Activated B cell treated with CpG ODN at 0.5 μM for 24 hours (primary cell): ENCODE measurements at regions not wholly inside any gene's neighbourhood (a gene's known extent, or its start where the extent isn't known, plus 50 kb on each side); places are given as distances from the start of the nearest gene placed in this dataset.

Experiments used
- ATAC-seq: fragments of 200-7000 bp; cut with Tn5 transposase; one replicate; pipeline ENCODE4 v1.10.0; 2021; ENCODE audit warnings: low read depth, mild to moderate bottlenecking, moderate library complexity
- CTCF ChIA-PET: fragments of 350-600 bp; sonication (Branson Sonifier 250); formaldehyde crosslinking; loops from one replicate; lab custom pipeline; 2021; ENCODE audit warnings: antibody characterized with exemption; lab: Charles Lee
- POLR2A ChIA-PET: fragments of 350-600 bp; sonication (Branson Sonifier 250); formaldehyde crosslinking; loops from one replicate; lab custom pipeline; 2021; ENCODE audit warnings: antibody characterized with exemption; lab: Charles Lee
- DNase-seq: peaks from one replicate; pipeline ENCODE4 v3.0.0; 2022
- H3K27ac Mint-ChIP-seq: one replicate; pipeline ENCODE4 v1.8.0; 2020; ENCODE audit warnings: mixed read lengths
- H3K27me3 Mint-ChIP-seq: one replicate; pipeline ENCODE4 v1.8.0; 2021; ENCODE audit warnings: mixed read lengths
- H3K36me3 Mint-ChIP-seq: one replicate; pipeline ENCODE4 v1.8.0; 2021; ENCODE audit warnings: low read depth, mixed read lengths
- H3K4me1 Mint-ChIP-seq: one replicate; pipeline ENCODE4 v1.8.0; 2021; ENCODE audit warnings: mixed read lengths
- H3K4me3 Mint-ChIP-seq: one replicate; pipeline ENCODE4 v1.8.0; 2020; ENCODE audit warnings: mild to moderate bottlenecking, mixed read lengths
- H3K9me3 Mint-ChIP-seq: one replicate; pipeline ENCODE4 v1.8.0; 2020; ENCODE audit warnings: mixed read lengths
- CTCF ChIP-seq: fragments of 200-600 bp; IDR thresholded peaks from one replicate; pipeline ENCODE4 v1.8.0; 2022; ENCODE audit warnings: antibody characterized with exemption, mild to moderate bottlenecking
- intact Hi-C: fragments of 100-400 bp; cut with micrococcal nuclease; formaldehyde crosslinking; loops from one replicate; pipeline ENCODE4 v1.15.1; 2024

GRCh38 chr21:24852610-24853195, 754.6 kb downstream of the MRPL39 start:
- Mint-ChIP-seq H3K27ac (no peak overlapping the region), H3K9me3 (no peaks in the 10 kb centered on the region), H3K4me3 (no peak overlapping the region), H3K36me3 (no peaks in the 10 kb centered on the region), H3K27me3 (peaks cover 1% of the 10 kb centered on the region), H3K4me1 (no peaks in the 10 kb centered on the region)
- CTCF ChIA-PET, result no interaction called here
- intact Hi-C loops, result no loop called here
- POLR2A ChIA-PET, result no interaction called here
- TF ChIP-seq CTCF, result no peak
- DNase-seq (no peak), ATAC-seq (no peak)

DNA sequence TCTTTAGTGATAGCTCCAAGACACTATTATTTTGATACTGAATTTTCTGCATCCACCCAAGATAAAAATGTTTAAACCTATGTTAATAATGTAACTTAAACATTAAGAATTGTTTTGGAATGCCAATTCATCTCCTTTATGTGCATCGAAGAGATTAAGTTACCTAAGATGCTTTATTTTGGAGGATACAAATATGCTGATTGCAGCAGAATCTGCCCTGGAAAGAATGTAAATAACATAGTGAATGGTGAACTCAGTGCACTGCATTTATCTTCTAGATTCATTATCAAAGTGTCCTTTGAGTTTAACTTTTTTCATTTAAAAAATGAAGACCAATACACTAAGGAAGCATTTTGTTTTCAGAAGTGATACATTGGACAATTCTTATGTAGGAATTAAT, 757.2 kb downstream of the MRPL39 start:
- Mint-ChIP-seq H3K27ac (no peak overlapping the region), H3K9me3 (no peaks in the 10 kb centered on the region), H3K27me3 (no peaks in the 10 kb centered on the region), H3K4me1 (no peaks in the 10 kb centered on the region), H3K36me3 (no peaks in the 10 kb centered on the region), H3K4me3 (no peak overlapping the region)
- intact Hi-C loops, result no loop called here
- ChIA-PET POLR2A (no interaction called here), CTCF (no interaction called here)
- no peak for ATAC-seq
- no peak for TF ChIP-seq CTCF
- no peak for DNase-seq

- Mint-ChIP-seq H3K27ac (no peak overlapping the region), H3K9me3 (peaks cover 2% of the 10 kb centered on the region), H3K36me3 (no peaks in the 10 kb centered on the region), H3K4me3 (no peak overlapping the region), H3K4me1 (no peaks in the 10 kb centered on the region), H3K27me3 (no peaks in the 10 kb centered on the region)
- ATAC-seq, result no peak
- POLR2A ChIA-PET, result no interaction called here
- TF ChIP-seq CTCF, result no peak
- CTCF ChIA-PET, result no interaction called here
- no peak for DNase-seq
- intact Hi-C loops, result no loop called here
Observed at GRCh38 chr21:24844671-24845070, 762.6 kb downstream of the MRPL39 start.

- Mint-ChIP-seq H3K4me3 (no peak overlapping the region), H3K9me3 (peaks cover 2% of the 10 kb centered on the region), H3K27ac (no peak overlapping the region), H3K4me1 (no peaks in the 10 kb centered on the region), H3K27me3 (no peaks in the 10 kb centered on the region), H3K36me3 (no peaks in the 10 kb centered on the region)
- no peak for TF ChIP-seq CTCF
- ChIA-PET CTCF (no interaction called here), POLR2A (no interaction called here)
- ATAC-seq (no peak), DNase-seq (no peak)
- intact Hi-C loops, result no loop called here
Observed at GRCh38 chr21:24840287-24840686, 767.0 kb downstream of the MRPL39 start.

GRCh38 chr21:24832961-24833360, 774.3 kb downstream of the MRPL39 start:
- Mint-ChIP-seq H3K4me1 (no peaks in the 10 kb centered on the region), H3K27me3 (no peaks in the 10 kb centered on the region), H3K27ac (no peak overlapping the region), H3K36me3 (no peaks in the 10 kb centered on the region), H3K9me3 (no peaks in the 10 kb centered on the region), H3K4me3 (no peak overlapping the region)
- intact Hi-C loops, result no loop called here
- no peak for TF ChIP-seq CTCF
- POLR2A ChIA-PET, result no interaction called here
- DNase-seq (no peak), ATAC-seq (no peak)
- CTCF ChIA-PET, result no interaction called here
